ENCODE measurements at regions not wholly inside any gene's neighbourhood (a gene's known extent, or its start where the extent isn't known, plus 50 kb on each side); places are given as distances from the start of the nearest gene placed in this dataset.

- TF ChIP-seq CTCF (conservative IDR thresholded peaks at IDR 0.05; ENCODE audit: low read depth, low read length): no peak
- TF ChIP-seq EZH2 (IDR thresholded peaks at IDR 0.05; ENCODE audit: borderline replicate concordance, low read depth, low read length, poor library complexity, severe bottlenecking): no peak
Observed at GRCh38 chr2:195238379-195238778, 418.6 kb upstream of the SLC39A10 start.
